Urothelium cell line (cell line): ENCODE measurements at regions not wholly inside any gene's neighbourhood (a gene's known extent, or its start where the extent isn't known, plus 50 kb on each side); places are given as distances from the start of the nearest gene placed in this dataset.
"Not testable (repeated sequence)": the region's sequence is repeated elsewhere in the genome, so short reads cannot be mapped to it uniquely, and the experiment has no call there.

Experiments used
- DNase-seq: peaks from one replicate; pipeline ENCODE4 v3.0.0; 2011; ENCODE audit warnings: low spot score, mixed read lengths
- FAIRE-seq: peaks from 2 replicates; lab custom pipeline; 2011; peaks lifted over from hg19 to GRCh38; lab: Jason Lieb, UNC

DNA sequence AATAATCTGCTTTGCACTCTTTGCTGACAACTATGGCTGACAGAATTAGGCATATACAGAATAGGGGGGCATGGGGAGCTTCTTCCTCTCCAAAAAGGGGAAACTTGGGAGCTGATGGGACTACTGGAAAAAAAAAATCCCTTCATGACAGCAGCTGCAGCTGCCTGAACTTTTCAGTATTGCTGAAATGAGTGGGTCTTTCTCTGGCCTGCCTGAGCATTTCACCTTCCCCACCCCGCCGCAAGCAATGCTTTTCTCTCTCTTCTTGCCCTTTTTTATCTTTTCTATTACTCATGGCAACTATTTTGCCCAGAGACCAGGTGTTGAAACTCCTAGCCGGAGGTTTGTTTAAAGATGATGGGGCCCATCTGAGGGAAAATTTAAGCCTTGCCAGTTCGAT, 244.9 kb downstream of the SEMA3D start:
- FAIRE-seq: no peak
- no peak for DNase-seq

DNA sequence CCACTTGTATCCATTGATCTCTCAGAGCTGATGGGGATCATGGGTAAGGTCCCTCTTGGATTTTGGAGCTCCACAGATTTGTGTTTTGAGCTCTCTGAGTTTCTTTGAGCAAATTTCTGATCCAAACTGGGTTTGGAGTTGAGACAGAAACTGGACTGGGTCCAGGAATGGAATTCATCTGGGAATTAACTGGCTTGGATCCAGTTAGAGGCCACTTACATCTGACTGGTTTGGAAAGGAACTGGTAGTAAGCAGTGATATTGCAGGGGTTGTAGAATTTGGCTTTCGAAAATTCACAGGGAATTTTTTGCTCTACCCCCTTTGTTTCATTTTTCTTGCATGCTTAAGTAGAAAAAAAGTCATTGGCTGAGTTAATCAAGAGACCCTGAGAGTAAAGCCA, 245.6 kb downstream of the SEMA3D start:
- DNase-seq (no peak), FAIRE-seq (no peak)

DNA sequence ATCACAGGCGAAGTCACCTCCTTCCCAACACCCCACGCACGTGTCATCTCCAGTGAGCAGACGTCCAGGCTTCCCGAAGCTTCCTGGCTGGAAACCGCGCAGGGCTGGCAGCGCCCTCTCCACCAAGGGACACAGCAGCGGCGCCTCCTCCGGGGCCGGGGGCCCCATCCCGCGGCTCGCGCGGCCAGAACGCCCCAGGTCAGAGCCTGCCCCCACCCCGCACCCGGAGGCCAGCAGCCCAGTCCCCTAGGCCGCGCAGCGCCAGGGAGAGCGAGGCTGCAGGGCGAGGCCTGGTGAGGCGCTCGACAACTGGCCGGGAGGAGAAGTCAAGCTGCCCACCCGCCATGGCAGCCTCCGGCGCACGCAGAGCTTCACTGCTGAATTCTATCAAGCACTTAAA, 247.0 kb downstream of the SEMA3D start:
- no peak for DNase-seq
- FAIRE-seq: no peak

DNA sequence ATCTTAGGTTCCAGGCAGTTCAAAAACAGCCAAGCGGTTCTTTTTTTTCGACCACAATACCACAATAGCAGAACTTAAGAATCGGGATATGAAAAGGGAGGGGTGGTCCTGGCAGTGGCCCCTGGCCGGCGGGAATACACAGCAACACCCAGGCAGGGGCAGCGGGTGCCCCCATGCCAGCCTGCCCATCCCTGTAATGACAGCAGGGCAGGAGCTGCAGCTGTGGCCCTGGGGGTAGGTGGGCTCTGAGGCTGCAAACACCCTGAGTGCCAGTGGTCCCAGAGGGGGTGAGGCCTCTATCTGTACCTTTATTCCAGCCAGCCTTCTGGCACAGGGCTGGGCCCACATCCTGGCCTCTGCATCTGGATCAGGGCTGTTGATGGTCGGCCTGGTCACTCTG, 247.4 kb downstream of the SEMA3D start:
- peak; percentile 87 for FAIRE-seq
- DNase-seq: no peak

DNA sequence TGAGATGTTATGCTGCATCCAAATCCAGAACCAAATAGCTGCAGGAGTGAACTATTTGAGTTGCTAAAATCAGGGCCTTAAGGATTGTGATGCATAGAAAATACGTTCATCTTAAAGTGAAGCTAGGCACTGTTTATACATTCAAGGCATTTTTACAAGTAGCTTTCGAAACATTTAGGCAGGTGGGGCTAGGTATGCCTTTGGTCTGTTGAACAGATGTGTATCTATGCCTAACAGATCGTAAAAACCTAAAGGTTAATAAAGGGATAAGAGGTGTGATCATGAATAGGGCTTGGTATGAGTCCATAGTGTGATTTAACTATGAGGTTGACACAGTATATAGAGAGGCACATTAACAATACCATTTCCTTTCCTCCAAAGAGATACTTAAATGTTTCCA, 262.5 kb downstream of the SEMA3D start:
- peak; percentile 30 for FAIRE-seq
- no peak for DNase-seq

DNA sequence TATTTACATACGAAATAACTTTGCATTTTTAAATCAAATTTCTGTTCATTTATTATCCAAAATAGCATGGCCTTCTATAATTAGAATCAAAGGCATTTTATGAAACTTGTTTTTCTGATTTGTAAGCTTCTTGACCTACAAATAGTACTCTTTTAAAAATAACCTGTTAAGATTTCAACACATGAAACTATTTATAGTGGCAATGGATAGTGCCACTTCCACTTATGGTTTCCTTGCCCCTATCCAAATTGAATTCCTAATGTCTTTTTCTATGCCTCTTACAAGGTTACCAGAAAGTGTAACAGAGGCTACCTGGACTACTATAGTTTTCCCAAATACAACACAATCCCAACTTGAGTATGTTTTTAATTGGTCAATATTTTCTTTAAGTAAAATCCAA, 263.5 kb downstream of the SEMA3D start:
- FAIRE-seq: no peak

DNA sequence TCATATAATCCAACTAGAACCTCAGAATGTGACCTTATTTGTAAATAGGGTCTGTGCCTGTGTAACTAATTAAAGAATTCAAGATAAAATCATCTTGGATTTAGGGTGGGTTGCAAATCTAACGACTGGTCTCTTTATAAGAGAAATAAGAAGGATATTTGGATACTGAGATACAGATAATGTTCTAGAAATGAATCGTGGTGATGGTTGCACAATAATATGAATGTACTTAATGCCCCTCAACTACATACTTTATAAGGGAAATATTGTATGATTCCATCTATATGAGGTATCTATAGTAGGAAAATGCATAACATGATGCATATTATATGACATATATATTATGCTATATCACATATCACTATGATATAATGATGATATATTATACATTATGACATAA, 265.7 kb downstream of the SEMA3D start:
- FAIRE-seq (no peak), DNase-seq (no peak)

More for the DNA sequence above, 263.5 kb downstream of the SEMA3D start:
- DNase-seq: no peak

DNA sequence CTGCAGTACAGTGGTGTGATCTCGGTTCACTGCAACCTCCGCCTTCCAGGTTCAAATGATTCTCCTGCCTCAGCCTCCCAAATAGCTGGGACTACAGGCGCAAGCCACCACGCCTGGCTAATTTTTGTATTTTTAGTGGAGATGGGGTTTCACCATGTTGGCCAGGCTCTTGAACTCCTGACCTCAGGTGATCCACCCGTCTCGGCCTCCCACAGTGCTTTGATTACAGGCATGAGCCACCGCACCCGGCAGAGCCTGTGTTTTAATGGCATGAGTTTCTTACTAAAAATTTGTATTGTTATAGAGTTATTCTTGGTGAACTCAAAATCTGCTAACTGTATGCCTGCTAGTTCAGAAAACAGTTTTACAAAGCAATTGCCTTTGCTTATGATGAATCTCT, 269.9 kb downstream of the SEMA3D start:
- FAIRE-seq, DNase-seq: not testable (repeated sequence)

DNA sequence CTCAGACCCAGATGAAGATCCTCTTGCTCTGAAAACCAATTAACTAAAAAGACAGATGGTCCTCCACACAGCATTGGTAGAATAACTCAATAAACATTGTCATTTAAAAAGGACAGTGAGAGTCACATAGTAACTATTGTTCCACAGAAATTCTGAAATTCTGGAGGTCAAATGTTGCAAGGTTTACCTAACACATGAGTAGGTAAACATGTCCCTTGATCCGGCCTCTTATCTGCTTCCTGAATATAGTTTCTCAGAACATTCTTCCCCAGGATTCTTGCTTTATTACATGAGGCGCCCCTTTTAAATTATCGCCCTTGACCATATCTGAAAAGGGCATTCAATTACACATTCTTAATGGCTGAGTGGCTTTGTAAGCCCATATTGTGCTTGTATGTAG, 270.7 kb downstream of the SEMA3D start:
- no peak for FAIRE-seq
- DNase-seq: no peak

DNA sequence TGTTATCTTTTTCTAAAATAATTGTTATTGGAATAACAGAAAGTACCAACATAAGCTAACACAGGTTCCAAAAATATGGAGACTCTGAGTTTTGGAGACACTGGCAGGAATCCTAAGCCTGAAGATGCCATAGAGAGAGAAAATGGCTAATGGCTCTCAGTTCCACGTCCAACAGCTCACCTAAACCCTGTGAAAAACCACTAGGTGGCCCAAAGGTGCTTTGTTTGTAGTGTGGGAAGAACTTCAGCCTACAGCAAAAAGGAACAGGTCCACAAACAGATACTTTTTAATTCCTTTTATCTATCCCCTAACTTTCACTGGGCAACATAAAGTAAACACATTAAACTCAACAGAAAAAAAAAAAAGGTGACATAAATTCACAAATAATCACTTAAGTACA, 272.3 kb downstream of the SEMA3D start:
- DNase-seq: no peak
- no peak for FAIRE-seq

DNA sequence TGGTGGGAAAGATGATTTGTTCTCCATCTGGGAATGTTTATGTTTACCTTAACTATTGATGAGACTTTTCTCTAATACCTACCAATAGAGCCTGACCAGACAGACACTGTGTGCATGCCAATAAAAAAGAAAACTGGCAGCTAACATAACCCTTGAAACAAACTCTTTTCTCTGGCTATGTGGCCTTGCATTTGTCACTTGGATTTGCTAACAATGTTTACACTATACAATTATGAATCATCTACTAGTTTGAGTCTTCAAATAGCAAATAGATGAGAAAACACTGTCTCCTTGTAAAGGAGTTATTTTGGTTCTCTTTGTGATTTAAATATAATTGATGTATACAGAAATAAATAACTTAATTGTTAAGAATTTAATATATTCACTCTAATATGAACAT, 273.1 kb downstream of the SEMA3D start:
- FAIRE-seq (no peak), DNase-seq (no peak)

DNA sequence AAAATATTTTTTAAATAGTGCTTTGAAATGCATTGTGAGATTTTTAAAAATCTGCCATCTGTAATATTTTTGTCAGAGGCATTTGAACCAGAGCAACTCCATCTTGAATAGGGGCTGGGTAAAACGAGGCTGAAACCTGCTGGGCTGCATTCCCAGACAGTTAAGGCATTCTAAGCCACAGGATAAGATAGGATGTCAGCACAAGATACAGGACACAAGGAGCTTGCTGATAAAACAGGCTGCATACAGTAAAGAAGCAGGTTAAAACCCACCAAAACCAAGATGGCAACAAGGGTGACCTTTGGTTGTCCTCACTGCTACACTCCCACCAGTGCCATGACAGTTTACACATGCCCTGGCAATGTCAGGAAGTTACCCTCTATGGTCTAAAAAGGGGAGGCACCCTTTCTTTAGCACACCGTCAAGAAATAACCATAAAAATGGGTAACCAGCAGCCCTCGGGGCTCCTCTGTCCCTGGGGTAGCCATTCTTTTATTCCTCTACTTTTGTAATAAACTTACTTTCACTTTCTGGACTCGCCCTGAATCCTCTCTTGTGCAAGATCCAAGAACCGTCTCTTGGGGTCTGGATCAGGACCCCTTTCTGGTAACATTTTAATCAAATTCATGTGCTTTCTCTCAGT, 273.7 kb downstream of the SEMA3D start:
- DNase-seq (no peak), FAIRE-seq (no peak)

DNA sequence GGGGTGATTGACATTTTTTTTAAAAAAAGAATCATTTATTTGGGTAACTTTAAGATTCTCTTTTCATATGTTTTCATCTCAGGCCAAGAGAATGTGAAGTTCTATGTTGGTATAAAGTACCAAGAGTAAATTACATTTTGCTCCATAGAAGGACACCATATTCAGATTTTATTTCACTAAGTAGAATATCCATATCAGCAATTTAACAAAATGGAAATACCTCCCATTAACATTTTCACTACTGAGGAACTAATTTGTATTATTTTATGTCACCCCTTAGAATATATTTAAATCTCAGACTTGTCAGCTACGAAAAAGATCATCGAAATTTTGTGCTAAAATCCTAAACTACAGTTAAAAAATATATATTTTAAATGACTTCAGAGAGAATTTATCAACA, 274.3 kb downstream of the SEMA3D start:
- DNase-seq (no peak), FAIRE-seq (no peak)

DNA sequence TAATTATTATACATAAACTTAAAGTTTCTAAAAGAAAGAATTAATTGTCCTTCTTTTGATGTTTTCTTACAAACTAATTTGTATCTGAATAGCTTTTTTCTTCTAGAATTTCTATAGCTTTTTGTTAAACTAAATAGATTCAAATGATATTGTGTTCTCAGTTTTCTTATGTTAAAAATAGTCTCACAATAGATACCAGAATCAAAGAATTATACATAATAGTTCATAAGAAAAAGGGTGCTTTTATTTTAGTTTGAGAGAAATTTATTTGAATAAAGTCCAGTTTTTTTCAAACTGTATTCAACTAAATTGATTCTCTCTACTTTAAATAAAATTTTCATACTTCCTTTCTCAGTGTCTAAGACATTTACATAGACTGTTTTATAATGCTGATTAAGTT, 274.8 kb downstream of the SEMA3D start:
- FAIRE-seq (no peak), DNase-seq (no peak)

DNA sequence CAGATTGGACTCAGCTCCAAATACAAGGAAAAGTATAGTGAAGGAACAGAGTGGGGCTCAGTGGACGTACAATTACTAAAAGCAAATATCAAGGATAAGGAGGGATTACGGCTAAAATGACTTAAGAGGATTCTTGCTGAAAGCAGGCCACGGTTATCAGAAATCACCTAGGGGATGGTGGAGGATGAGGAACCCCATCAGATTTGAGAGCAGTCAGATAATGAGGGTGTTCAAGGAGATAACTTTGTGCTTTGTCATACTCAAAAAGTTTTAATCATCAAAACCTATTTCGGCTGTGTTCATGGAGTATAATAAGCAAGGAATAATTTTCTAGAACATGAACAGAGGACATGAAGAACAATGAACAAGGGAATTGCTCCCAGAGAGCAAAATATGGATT, 275.8 kb downstream of the SEMA3D start:
- FAIRE-seq: no peak
- DNase-seq: no peak

DNA sequence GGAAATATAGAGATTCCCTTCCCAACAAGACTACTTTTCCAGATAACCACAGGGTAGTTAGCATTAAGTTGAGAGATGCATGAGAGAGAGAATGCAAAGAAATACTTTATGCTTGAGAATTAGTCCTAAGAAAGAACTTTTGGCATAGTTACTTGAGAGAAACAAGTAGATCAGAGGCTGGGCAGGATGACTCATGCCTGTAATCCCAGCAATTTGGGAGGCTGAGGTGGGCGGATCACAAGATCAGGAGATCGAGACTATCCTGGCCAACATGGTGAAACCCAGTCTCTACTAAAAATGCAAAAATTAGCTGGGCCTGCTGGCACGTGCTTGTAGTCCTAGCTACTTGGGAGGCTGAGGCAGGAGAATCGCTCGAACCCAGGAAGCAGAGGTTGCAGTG, 276.5 kb downstream of the SEMA3D start:
- FAIRE-seq, DNase-seq: not testable (repeated sequence)

DNA sequence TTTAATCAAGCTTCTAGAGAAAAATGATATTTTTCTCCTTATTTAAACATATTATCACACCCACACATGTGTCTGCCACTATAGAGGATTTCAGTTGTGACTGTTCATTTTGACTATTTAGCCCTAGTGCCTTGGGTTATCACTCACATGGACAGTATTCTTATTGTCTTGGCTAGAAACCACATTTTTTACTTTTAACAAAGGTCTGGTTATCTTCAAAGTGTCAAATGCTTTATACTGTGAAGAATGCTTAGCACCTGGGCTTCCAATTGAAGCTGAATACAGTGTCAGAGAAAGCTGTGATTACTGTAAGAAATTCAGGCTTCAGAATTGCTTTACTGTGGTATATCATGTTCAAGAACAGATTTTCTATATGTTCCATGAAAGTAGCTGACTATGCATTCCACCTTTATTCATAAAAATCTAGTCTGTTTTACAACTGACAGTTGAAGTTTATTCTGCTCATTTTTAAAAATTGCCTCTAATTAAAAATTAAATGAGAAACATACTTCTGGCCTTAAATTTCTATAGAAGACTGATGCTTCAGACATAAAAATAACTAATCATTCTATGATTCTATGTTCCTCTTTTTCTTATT, 278.6 kb downstream of the SEMA3D start:
- FAIRE-seq (no peak), DNase-seq (no peak)

DNA sequence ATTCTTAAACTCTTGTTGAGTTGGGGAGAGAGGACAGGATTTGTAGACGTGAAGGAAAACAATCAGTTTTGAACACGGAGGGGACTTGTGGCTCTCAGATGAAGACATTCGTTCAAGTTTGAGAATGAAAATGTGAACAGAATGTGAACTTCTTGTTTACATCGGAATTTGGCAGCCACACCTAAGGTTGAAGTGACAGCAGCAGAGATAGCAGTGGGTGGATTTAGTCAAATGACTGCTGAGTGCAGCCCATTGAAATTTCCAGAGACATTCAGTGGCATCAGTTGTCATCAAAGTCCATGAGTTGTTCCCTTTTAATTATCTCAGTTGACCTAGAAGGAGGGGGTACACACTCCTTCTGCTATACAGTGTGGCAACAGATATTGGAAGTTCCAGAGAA, 280.0 kb downstream of the SEMA3D start:
- no peak for FAIRE-seq
- DNase-seq: no peak

DNA sequence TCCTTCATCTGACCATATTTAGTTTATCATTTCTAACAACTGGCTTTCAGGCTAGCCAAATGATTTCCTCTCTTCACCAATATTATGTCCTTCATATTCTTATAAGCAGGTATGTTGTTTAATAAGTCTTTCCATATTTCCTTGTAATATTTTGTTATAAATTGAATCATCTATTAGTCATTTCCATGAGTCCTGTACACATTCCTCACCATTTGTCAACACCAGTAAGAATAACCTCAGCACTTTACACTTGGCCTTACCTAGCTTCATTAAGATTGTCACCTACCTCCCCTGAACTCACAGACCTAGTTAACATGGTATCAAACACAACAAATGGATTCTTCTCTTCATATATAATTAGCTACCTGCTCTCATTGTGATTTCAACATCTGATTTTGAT, 282.3 kb downstream of the SEMA3D start:
- DNase-seq: no peak
- no peak for FAIRE-seq

DNA sequence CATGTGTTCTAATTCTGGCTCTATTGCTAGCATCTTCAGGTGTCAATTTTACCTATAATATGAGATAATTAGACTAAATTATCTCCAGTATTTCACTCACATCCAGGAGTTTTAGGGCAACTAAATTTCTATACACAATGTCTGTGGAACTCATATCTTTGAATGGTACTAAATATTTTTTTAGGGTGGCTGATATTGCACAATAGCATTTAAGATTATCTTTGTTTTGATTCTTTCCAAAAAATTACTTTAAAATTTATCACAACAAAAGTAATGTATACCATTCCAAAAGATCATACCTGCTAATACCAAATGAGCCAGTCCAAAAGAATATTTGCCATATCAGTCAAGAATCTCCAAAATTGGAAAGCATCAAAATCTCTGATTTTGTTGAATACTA, 285.5 kb downstream of the SEMA3D start:
- no peak for FAIRE-seq

DNA sequence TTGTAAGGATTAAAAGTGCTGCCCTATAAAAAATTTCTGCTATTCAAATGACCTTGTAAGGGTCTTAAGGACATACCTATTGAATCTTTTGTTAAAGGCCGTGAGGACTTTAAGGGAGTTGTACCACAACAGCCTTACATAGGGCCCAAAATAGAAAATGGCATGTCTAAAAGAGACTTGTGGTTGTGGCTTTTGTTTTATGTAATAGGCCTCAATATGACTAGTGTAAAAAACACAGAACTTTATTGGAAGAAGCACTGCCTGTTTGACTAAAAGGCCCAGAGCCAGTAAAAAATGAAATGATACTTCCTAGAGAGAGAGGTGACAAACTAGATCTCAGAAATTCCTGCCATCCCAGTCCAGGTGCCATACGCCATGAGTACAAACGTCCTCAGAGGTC, 286.6 kb downstream of the SEMA3D start:
- no peak for FAIRE-seq
- no peak for DNase-seq

More for the DNA sequence above, 285.5 kb downstream of the SEMA3D start:
- DNase-seq: no peak

DNA sequence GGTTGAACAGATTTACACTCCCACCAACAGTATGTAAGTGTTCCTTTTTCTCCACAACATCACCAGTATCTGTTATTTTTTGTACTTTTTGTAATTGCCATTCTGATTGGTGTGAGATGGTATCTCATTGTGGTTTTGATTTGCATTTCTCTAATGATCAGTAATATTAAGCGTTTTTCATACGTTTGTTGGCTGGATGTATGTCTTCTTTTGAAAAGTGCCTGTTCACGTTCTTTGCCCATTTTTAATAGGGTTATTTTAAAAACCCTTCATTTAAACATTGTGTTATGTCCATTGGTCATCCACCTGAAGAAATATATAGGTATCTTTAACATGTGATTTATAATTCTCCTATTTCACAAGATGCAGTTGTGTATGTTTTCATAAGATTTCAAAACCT, 291.3 kb downstream of the SEMA3D start:
- DNase-seq: no peak
- no peak for FAIRE-seq

DNA sequence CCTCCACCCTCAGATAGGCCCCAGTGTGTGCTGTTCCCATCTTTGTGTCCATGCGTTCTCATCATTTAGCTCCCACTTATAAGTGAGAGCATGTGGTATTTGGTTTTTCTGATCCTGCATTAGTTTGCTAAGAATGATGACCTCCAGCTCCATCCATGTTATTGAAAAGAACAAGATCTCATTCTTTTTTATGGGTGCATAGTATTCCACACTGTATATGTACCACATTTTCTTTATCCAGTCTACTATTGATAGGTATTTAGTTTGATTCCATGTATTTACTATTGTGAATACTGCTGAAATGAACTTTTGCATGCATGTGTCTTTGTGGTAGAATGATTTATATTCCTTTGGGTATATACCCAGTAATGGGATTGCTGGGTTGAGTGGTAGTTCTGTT, 303.3 kb downstream of the SEMA3D start:
- not testable (repeated sequence) for FAIRE-seq

More for the DNA sequence above, 303.3 kb downstream of the SEMA3D start:
- DNase-seq: not testable (repeated sequence)
